HEK293T (cell line): ENCODE measurements at regions not wholly inside any gene's neighbourhood (a gene's known extent, or its start where the extent isn't known, plus 50 kb on each side); places are given as distances from the start of the nearest gene placed in this dataset.

Experiments
- CTBP1 ChIP-seq: fragments of 450-650 bp; IDR thresholded peaks from 2 replicates; pipeline ENCODE4 v1.6.1; 2016; ENCODE audit warnings: borderline replicate concordance
- FOXK2 ChIP-seq: fragments of 450-650 bp; IDR thresholded peaks from 2 replicates; pipeline ENCODE4 v1.6.1; 2016; ENCODE audit warnings: mild to moderate bottlenecking
- LEF1 ChIP-seq: fragments of 450-650 bp; IDR thresholded peaks from 2 replicates; pipeline ENCODE4 v1.6.1; 2017; ENCODE audit warnings: mild to moderate bottlenecking, borderline replicate concordance
- SP1 ChIP-seq: fragments of 450-650 bp; IDR thresholded peaks from 2 replicates; pipeline ENCODE4 v1.6.1; 2017
- SUZ12 ChIP-seq: fragments of 450-650 bp; IDR thresholded peaks from 2 replicates; pipeline ENCODE4 v1.6.1; 2016; ENCODE audit warnings: mild to moderate bottlenecking
- TARDBP ChIP-seq: fragments of 450-650 bp; IDR thresholded peaks from 2 replicates; pipeline ENCODE4 v1.6.1; 2016
- ZNF384 ChIP-seq: fragments of 450-650 bp; IDR thresholded peaks from 2 replicates; pipeline ENCODE4 v1.6.1; 2016
- TF ChIP-seq, protein P1 (sequence below): fragments of 450-650 bp; IDR thresholded peaks from 2 replicates; pipeline ENCODE4 v1.6.1; 2016

GRCh38 chrX:80334583-80334982 is 85.7 kb upstream of the TENT5D start:
- TF ChIP-seq SP1 (no peak), SUZ12 (no peak), FOXK2 (no peak), ZNF384 (no peak), CTBP1 (no peak), LEF1 (no peak), TARDBP (no peak)
- TF ChIP-seq, protein P1, sequence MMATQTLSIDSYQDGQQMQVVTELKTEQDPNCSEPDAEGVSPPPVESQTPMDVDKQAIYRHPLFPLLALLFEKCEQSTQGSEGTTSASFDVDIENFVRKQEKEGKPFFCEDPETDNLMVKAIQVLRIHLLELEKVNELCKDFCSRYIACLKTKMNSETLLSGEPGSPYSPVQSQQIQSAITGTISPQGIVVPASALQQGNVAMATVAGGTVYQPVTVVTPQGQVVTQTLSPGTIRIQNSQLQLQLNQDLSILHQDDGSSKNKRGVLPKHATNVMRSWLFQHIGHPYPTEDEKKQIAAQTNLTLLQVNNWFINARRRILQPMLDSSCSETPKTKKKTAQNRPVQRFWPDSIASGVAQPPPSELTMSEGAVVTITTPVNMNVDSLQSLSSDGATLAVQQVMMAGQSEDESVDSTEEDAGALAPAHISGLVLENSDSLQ, result no peak
